Fibroblast of lung (primary cell): ENCODE measurements at regions not wholly inside any gene's neighbourhood (a gene's known extent, or its start where the extent isn't known, plus 50 kb on each side); places are given as distances from the start of the nearest gene placed in this dataset.

Source experiments
- DNase-seq, 2 donors: peaks; one replicate each; pipeline versions ENCODE4 v3.0.0 to v3.0.0-alpha.2; 2010; ENCODE audit warnings: low read depth in 2 of 2
- H2AFZ ChIP-seq: 2 replicates; pipeline ENCODE4 v1.5.1; 2012; ENCODE audit warnings: low read length, control low read depth, inconsistent platforms
- H3K27ac ChIP-seq: 2 replicates; pipeline ENCODE4 v1.5.1; 2011; ENCODE audit warnings: low read length, control low read depth; ENCODE audit not compliant: insufficient read depth
- H3K27me3 ChIP-seq: 2 replicates; pipeline ENCODE4 v1.5.1; 2011; ENCODE audit warnings: mild to moderate bottlenecking, low read length; ENCODE audit not compliant: control insufficient read depth, insufficient read depth
- H3K36me3 ChIP-seq: 2 replicates; pipeline ENCODE4 v1.5.1; 2011; ENCODE audit warnings: low read length; ENCODE audit not compliant: control insufficient read depth, insufficient read depth
- H3K4me1 ChIP-seq: 2 replicates; pipeline ENCODE4 v1.5.1; 2011; ENCODE audit warnings: low read length; ENCODE audit not compliant: control insufficient read depth, insufficient read depth; ENCODE audit errors: extremely low read depth
- H3K4me2 ChIP-seq: 2 replicates; pipeline ENCODE4 v1.5.1; 2011; ENCODE audit warnings: low read length, control low read depth; ENCODE audit not compliant: insufficient read depth; ENCODE audit errors: extremely low read depth
- H3K4me3 ChIP-seq, 4 experiments: fragments of 200-600 bp in 1 of 4; sonication (generic) in 1 of 4; replicated peaks in 1 of 4; 2 replicates each; pipeline ENCODE4 v1.5.1; 2011 to 2016; ENCODE audit warnings: low read length in 4 of 4, low read depth in 3 of 4, mild to moderate bottlenecking in 3 of 4, control low read depth in 2 of 4, inconsistent platforms in 1 of 4, mixed read lengths in 1 of 4; ENCODE audit not compliant: insufficient read depth in 1 of 4; ENCODE audit errors: control extremely low read depth in 1 of 4
- H3K79me2 ChIP-seq: 2 replicates; pipeline ENCODE4 v1.5.1; 2012; ENCODE audit warnings: mild to moderate bottlenecking, low read length, inconsistent platforms; ENCODE audit not compliant: control insufficient read depth, insufficient read depth
- H3K9ac ChIP-seq: 2 replicates; pipeline ENCODE4 v1.5.1; 2011; ENCODE audit warnings: mild to moderate bottlenecking, low read length, control low read depth; ENCODE audit not compliant: insufficient read depth
- H3K9me3 ChIP-seq: 2 replicates; pipeline ENCODE4 v1.5.1; 2012; ENCODE audit warnings: low read depth, low read length; ENCODE audit not compliant: control insufficient read depth, insufficient read depth
- H4K20me1 ChIP-seq: 2 replicates; pipeline ENCODE4 v1.5.1; 2011; ENCODE audit warnings: low read length; ENCODE audit not compliant: control insufficient read depth, insufficient read depth; ENCODE audit errors: extremely low read depth
- CTCF ChIP-seq, 2 donors: IDR thresholded peaks in 1 of 2; conservative IDR thresholded peaks in 1 of 2; 1 replicate in 1 of 2; 2 replicates in 1 of 2; pipeline ENCODE4 v1.5.1; 2011 to 2012; ENCODE audit warnings: low read length in 2 of 2, control low read depth in 1 of 2, inconsistent platforms in 1 of 2, low read depth in 1 of 2, mild to moderate bottlenecking in 1 of 2
- EZH2 ChIP-seq: IDR thresholded peaks from 2 replicates; pipeline ENCODE4 v1.5.1; 2012; ENCODE audit warnings: low read length, control low read depth, mild to moderate bottlenecking; ENCODE audit errors: missing control alignments

- Histone ChIP-seq H4K20me1 (no peaks in the 10 kb centered on the region), H3K4me1 (no peaks in the 10 kb centered on the region), H2AFZ (no peak overlapping the region), H3K9me3 (no peaks in the 10 kb centered on the region), H3K79me2 (no peaks in the 10 kb centered on the region), H3K4me3 (no peak overlapping the region), H3K27ac (no peak overlapping the region), H3K27me3 (peaks cover 2% of the 10 kb centered on the region), H3K4me2 (no peak overlapping the region), H3K9ac (no peak overlapping the region), H3K36me3 (no peaks in the 10 kb centered on the region)
- no peak for DNase-seq
- TF ChIP-seq CTCF (conservative IDR thresholded peaks at IDR 0.05 in 1 of 2, IDR thresholded peaks at IDR 0.05 in 1 of 2; ENCODE audit: low read depth in 1 of 2, low read length in 2 of 2) (no peak), EZH2 (no peak)
These were observed 170.2 kb downstream of the MIAT start for GRCh38 chr22:26827611-26828010.

DNA sequence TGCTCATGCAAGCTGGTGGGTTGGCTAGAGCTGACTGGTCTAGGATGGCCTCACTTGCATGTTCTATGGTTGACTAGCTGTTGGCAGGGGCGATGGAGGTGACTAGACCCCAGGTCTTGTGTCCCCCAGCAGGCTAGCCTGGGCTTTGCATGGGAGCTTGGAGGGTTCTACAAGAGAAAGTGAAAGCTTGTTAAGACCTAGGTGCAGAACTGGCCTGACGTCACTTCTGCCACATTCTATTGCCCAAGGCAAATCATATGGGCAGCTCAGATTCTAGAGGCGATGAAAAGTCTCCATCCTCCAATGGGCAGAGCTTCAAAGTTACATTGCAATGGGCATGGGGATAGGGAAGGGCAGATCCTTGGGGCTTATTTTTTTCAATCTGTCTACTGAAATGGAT lies 170.9 kb downstream of the MIAT start:
- no peak overlapping the region for H3K9ac ChIP-seq
- no peak for DNase-seq
- no peaks in the 10 kb centered on the region for H3K79me2 ChIP-seq
- no peaks in the 10 kb centered on the region for H3K4me1 ChIP-seq
- no peak overlapping the region for H3K27ac ChIP-seq
- no peak overlapping the region for H3K4me2 ChIP-seq
- H3K27me3 ChIP-seq = peaks cover 2% of the 10 kb centered on the region
- no peaks in the 10 kb centered on the region for H4K20me1 ChIP-seq
- H3K36me3 ChIP-seq = no peaks in the 10 kb centered on the region
- H3K9me3 ChIP-seq = no peaks in the 10 kb centered on the region
- H2AFZ ChIP-seq = no peak overlapping the region
- no peak for TF ChIP-seq CTCF (conservative IDR thresholded peaks at IDR 0.05 in 1 of 2, IDR thresholded peaks at IDR 0.05 in 1 of 2; ENCODE audit: low read depth in 1 of 2, low read length in 2 of 2)
- no peak for TF ChIP-seq EZH2
- H3K4me3 ChIP-seq = no peak overlapping the region

DNA sequence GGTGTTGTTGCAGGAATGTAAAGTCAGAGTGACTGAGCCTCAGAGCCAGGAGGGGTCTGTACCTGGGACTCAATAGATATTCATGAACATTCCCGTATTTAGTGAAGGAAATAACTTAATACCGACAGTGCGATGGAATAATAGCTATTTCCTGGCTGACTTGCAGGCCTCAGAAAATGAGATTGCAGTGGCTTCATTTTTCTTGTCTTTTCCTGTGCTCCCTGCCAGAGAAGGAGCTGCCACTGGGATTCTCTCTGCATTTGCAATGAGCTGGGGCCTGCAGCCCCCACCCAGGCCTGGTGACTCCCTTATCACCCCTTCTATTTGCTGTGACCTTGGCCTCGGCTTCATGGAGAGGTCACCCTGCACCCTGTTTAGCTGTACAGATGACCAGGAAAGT lies 173.4 kb downstream of the MIAT start:
- Histone ChIP-seq H3K4me1 (no peaks in the 10 kb centered on the region), H3K4me3 (no peak overlapping the region), H2AFZ (no peak overlapping the region), H4K20me1 (no peaks in the 10 kb centered on the region), H3K9me3 (no peaks in the 10 kb centered on the region), H3K36me3 (no peaks in the 10 kb centered on the region), H3K27ac (no peak overlapping the region), H3K27me3 (peaks cover 2% of the 10 kb centered on the region), H3K79me2 (no peaks in the 10 kb centered on the region), H3K4me2 (no peak overlapping the region), H3K9ac (no peak overlapping the region)
- peak in 1 of 2 donors; percentile 22 for DNase-seq
- TF ChIP-seq EZH2 = no peak
- no peak for TF ChIP-seq CTCF (conservative IDR thresholded peaks at IDR 0.05 in 1 of 2, IDR thresholded peaks at IDR 0.05 in 1 of 2; ENCODE audit: low read depth in 1 of 2, low read length in 2 of 2)
